ENCODE measurements at regions not wholly inside any gene's neighbourhood (a gene's known extent, or its start where the extent isn't known, plus 50 kb on each side); places are given as distances from the start of the nearest gene placed in this dataset.
A peak's percentile ranks its signal among the peaks of the same experiment; 100 is the strongest.
"Not testable (repeated sequence)": the region's sequence is repeated elsewhere in the genome, so short reads cannot be mapped to it uniquely, and the experiment has no call there.

- H3K27ac Mint-ChIP-seq; CTCF ChIA-PET; ATAC-seq; DNase-seq; H3K27me3 Mint-ChIP-seq; H3K36me3 Mint-ChIP-seq (ENCODE audit: low read depth); H3K4me1 Mint-ChIP-seq (ENCODE audit: low read depth); H3K4me3 Mint-ChIP-seq; H3K9me3 Mint-ChIP-seq; intact Hi-C loops (cut with micrococcal nuclease); POLR2A ChIA-PET: not testable (repeated sequence)
- TF ChIP-seq, protein P1, sequence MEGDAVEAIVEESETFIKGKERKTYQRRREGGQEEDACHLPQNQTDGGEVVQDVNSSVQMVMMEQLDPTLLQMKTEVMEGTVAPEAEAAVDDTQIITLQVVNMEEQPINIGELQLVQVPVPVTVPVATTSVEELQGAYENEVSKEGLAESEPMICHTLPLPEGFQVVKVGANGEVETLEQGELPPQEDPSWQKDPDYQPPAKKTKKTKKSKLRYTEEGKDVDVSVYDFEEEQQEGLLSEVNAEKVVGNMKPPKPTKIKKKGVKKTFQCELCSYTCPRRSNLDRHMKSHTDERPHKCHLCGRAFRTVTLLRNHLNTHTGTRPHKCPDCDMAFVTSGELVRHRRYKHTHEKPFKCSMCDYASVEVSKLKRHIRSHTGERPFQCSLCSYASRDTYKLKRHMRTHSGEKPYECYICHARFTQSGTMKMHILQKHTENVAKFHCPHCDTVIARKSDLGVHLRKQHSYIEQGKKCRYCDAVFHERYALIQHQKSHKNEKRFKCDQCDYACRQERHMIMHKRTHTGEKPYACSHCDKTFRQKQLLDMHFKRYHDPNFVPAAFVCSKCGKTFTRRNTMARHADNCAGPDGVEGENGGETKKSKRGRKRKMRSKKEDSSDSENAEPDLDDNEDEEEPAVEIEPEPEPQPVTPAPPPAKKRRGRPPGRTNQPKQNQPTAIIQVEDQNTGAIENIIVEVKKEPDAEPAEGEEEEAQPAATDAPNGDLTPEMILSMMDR (IDR thresholded peaks at IDR 0.05) = peak; percentile 40
Measured at GRCh38 chr7:6953138-6953797, 127.2 kb upstream of the CCZ1B start.

GRCh38 chr7:6953798-6954181, 127.7 kb upstream of the CCZ1B start:
- H3K9me3 Mint-ChIP-seq; H3K27ac Mint-ChIP-seq; ATAC-seq; intact Hi-C loops (cut with micrococcal nuclease); H3K4me1 Mint-ChIP-seq (ENCODE audit: low read depth); H3K4me3 Mint-ChIP-seq; POLR2A ChIA-PET; H3K27me3 Mint-ChIP-seq; H3K36me3 Mint-ChIP-seq (ENCODE audit: low read depth); DNase-seq: not testable (repeated sequence)
- CTCF ChIA-PET = interaction anchor here (1.0 kb wide), 1 partner anchor 37 kb away, joined by 3 read pairs; no protein-coding TSS in a partner anchor

DNA sequence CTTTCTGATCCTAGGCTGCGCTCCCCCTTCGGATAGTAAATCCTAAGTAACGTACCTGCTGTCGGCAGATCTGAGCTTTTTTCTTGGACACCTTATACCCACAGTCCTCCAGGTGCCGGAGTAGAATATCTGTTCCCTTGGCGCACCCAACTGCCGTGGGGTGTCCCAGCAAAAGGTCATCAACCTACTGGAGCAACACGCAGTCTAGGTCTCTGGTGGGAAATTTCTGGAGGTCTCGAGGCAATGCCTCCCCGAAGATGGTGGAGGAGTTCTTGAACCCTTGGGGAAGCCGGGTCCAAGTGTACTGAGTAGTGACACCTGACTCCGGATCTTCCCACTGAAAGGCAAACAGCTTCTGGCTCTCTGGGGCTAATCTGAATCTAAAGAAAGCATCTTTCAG, 129.3 kb upstream of the CCZ1B start:
- H3K9me3 Mint-ChIP-seq; POLR2A ChIA-PET; DNase-seq; intact Hi-C loops (cut with micrococcal nuclease); H3K27me3 Mint-ChIP-seq; H3K27ac Mint-ChIP-seq; H3K36me3 Mint-ChIP-seq (ENCODE audit: low read depth); H3K4me1 Mint-ChIP-seq (ENCODE audit: low read depth); H3K4me3 Mint-ChIP-seq; ATAC-seq; CTCF ChIA-PET: not testable (repeated sequence)

- H3K4me3 Mint-ChIP-seq; H3K27me3 Mint-ChIP-seq; intact Hi-C loops (cut with micrococcal nuclease); ATAC-seq; POLR2A ChIA-PET; H3K36me3 Mint-ChIP-seq (ENCODE audit: low read depth); H3K9me3 Mint-ChIP-seq; H3K27ac Mint-ChIP-seq; CTCF ChIA-PET; H3K4me1 Mint-ChIP-seq (ENCODE audit: low read depth); DNase-seq: not testable (repeated sequence)
Measured at GRCh38 chr7:6955990-6956566, 130.0 kb upstream of the CCZ1B start.

DNA sequence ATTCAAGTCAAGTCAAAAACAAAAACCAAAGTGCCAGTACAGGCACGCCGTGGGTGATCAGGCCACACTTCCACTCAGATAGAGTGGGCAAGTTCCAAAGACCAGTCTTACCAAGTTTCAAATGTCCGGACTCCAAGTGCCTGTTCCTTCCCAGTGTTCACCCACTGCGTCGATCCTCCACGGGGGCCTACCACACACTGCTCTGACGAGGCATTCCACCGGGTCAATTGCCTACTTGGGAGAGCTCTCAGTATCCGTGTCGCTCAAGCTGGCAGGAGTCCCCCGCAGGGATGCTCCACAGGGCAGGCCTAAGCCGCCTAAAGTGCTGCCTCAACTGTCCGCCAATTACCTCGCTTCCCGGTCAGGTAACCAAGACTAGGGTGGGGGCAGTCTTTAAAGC, 132.3 kb upstream of the CCZ1B start:
- POLR2A ChIA-PET = not testable (repeated sequence)

GRCh38 chr7:6959942-6960341, 133.9 kb upstream of the CCZ1B start:
- H3K9me3 Mint-ChIP-seq; intact Hi-C loops (cut with micrococcal nuclease); H3K4me1 Mint-ChIP-seq (ENCODE audit: low read depth); H3K36me3 Mint-ChIP-seq (ENCODE audit: low read depth); H3K27me3 Mint-ChIP-seq; POLR2A ChIA-PET; ATAC-seq; CTCF ChIA-PET; H3K27ac Mint-ChIP-seq; H3K4me3 Mint-ChIP-seq; DNase-seq: not testable (repeated sequence)

More for the DNA sequence above, 132.3 kb upstream of the CCZ1B start:
- ATAC-seq; H3K27me3 Mint-ChIP-seq; H3K4me1 Mint-ChIP-seq (ENCODE audit: low read depth); DNase-seq; CTCF ChIA-PET; intact Hi-C loops (cut with micrococcal nuclease); H3K4me3 Mint-ChIP-seq; H3K36me3 Mint-ChIP-seq (ENCODE audit: low read depth); H3K9me3 Mint-ChIP-seq; H3K27ac Mint-ChIP-seq: not testable (repeated sequence)

DNA sequence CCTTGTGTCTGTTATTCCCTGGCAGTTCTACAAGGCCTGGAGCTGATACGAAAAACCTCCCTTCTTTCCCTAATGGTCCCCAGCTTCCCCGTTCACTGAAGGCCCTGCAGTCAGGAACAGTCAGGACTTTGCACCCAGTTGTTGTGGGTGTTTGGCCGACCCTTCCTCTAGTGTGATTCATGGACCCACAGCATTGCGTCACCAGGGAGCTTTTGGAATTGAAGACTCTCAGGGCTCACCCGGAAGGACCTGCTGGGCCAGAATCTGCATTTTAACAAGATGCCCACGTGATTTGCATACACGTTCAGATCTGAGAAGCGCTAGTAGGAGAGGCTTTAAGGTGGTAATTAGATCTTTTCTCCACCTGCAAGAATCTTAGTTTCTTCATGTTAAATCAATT, 136.8 kb upstream of the CCZ1B start:
- H3K36me3 Mint-ChIP-seq (ENCODE audit: low read depth); H3K27me3 Mint-ChIP-seq; H3K9me3 Mint-ChIP-seq; H3K4me1 Mint-ChIP-seq (ENCODE audit: low read depth); CTCF ChIA-PET; POLR2A ChIA-PET; intact Hi-C loops (cut with micrococcal nuclease); ATAC-seq; H3K4me3 Mint-ChIP-seq; DNase-seq; H3K27ac Mint-ChIP-seq: not testable (repeated sequence)

DNA sequence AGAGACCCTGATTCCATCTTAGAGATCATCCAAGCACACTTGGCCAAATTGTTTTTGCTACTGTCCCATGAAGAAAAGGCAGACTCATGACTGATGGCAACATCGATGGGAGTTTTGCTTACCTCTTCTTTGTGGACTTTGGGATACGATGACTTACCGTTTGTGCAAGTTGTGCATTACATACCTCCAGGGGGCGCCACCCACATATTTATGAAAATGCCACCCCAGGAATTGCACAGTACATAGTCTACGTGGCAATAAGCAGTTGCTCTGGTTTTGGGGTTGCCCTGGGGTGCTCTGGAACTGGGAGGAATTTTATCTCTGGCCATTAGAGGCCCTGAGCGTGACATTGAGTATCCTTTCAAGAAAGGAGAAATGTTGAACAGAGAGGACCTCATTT, 139.0 kb upstream of the CCZ1B start:
- H3K9me3 Mint-ChIP-seq; ATAC-seq; H3K36me3 Mint-ChIP-seq (ENCODE audit: low read depth); H3K4me3 Mint-ChIP-seq; POLR2A ChIA-PET; H3K27me3 Mint-ChIP-seq; H3K4me1 Mint-ChIP-seq (ENCODE audit: low read depth); H3K27ac Mint-ChIP-seq; intact Hi-C loops (cut with micrococcal nuclease): not testable (repeated sequence)
- DNase-seq = peak; percentile 85
- CTCF ChIA-PET = interaction anchor here (0.6 kb wide), 1 partner anchor 293 kb away, joined by 3 read pairs; no protein-coding TSS in a partner anchor

- ATAC-seq; CTCF ChIA-PET; H3K9me3 Mint-ChIP-seq; DNase-seq; H3K27ac Mint-ChIP-seq; H3K4me1 Mint-ChIP-seq (ENCODE audit: low read depth); H3K27me3 Mint-ChIP-seq; POLR2A ChIA-PET; H3K36me3 Mint-ChIP-seq (ENCODE audit: low read depth); H3K4me3 Mint-ChIP-seq; intact Hi-C loops (cut with micrococcal nuclease): not testable (repeated sequence)
Measured at GRCh38 chr7:6970180-6970579, 144.1 kb upstream of the CCZ1B start.

GRCh38 chr7:6974876-6975275, 148.8 kb upstream of the CCZ1B start:
- H3K4me3 Mint-ChIP-seq; H3K27me3 Mint-ChIP-seq; H3K27ac Mint-ChIP-seq; ATAC-seq; POLR2A ChIA-PET; DNase-seq; CTCF ChIA-PET; H3K9me3 Mint-ChIP-seq; H3K4me1 Mint-ChIP-seq (ENCODE audit: low read depth); H3K36me3 Mint-ChIP-seq (ENCODE audit: low read depth); intact Hi-C loops (cut with micrococcal nuclease): not testable (repeated sequence)

- H3K4me1 Mint-ChIP-seq (ENCODE audit: low read depth); H3K9me3 Mint-ChIP-seq; intact Hi-C loops (cut with micrococcal nuclease); H3K27ac Mint-ChIP-seq; H3K4me3 Mint-ChIP-seq; H3K27me3 Mint-ChIP-seq; ATAC-seq; DNase-seq; POLR2A ChIA-PET; H3K36me3 Mint-ChIP-seq (ENCODE audit: low read depth); CTCF ChIA-PET: not testable (repeated sequence)
Measured at GRCh38 chr7:6975346-6975745, 149.3 kb upstream of the CCZ1B start.
